Activated CD4-positive, alpha-beta T cell treated with anti-CD3 and anti-CD28 coated beads, Interleukin-2, amount 50 U/mL, for 1 hour (primary cell): ENCODE measurements at regions not wholly inside any gene's neighbourhood (a gene's known extent, or its start where the extent isn't known, plus 50 kb on each side); places are given as distances from the start of the nearest gene placed in this dataset.

Experiments
- DNase-seq: peaks from one replicate; pipeline ENCODE4 v3.0.0-alpha.2; 2020

DNA sequence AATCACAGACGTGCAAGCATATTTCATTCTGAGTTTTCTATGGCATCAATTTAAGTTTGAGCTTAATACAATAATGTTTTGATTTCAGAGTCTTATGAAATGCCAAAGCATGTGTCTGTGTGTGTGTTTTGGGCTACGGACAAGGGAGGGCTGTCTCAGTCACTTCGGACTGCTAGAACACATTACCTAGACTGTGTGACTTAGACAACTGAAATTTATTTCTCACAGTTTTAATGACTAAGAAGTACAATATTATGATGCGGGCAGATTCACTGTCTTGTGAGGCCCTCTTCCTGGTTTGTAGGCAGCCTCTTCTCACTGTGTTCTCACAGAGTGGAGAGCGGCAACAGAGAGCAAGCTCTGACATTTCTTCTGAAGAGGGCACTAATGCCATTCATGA lies 1202.0 kb downstream of the EFNB2 start:
- DNase-seq, result no peak

- no peak for DNase-seq
Measured at GRCh38 chr13:105329359-105329758, 1206.1 kb downstream of the EFNB2 start.

- no peak for DNase-seq
Measured at GRCh38 chr13:105328212-105328611, 1207.2 kb downstream of the EFNB2 start.

DNA sequence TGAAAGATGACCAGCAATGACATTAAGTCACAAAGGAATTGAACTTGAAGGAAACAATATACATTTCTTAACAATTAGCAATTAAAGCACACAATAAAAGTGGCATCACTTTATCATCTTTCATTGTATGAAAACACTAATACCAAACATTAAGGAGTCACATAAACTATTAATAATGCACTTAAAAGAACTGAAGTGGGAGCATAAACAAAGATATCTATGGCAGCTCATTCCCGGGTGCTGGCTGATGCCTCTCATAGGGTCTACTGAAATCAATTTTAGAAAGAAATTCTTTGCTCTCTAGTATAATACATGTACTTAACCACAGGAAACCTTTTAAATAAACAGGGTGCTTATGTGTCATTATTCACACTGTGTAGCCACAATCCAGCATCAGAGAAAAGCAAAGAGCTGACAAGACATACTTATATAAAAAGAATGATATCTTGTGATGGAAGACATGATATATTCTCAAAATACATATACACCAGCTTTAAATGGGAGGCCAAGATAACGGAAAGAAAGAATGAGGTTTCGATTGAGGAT lies 1207.8 kb downstream of the EFNB2 start:
- no peak for DNase-seq

GRCh38 chr13:105319875-105320274 lies 1215.6 kb downstream of the EFNB2 start:
- no peak for DNase-seq

- DNase-seq, result no peak
Measured at GRCh38 chr13:105316731-105317130, 1218.7 kb downstream of the EFNB2 start.

DNA sequence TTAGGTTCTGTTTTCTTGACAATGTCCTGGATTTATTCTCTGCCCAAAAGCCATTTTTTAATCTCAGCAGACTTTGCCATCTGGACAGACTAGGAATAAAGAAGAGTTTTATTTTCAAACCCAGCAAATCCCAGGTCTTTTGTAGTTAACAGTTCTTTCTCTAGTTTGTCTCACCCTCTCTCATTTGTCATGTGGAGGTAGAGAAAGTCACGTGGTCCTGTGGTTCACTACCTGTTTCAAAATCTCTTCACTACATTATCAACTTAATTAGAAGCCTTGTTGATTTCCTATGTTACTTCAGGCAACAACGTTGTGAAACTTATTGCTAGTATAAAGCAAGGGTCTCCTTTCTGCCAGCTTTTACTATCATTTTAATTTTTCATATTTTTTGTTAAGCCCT lies 1222.6 kb downstream of the EFNB2 start:
- DNase-seq, result no peak

DNA sequence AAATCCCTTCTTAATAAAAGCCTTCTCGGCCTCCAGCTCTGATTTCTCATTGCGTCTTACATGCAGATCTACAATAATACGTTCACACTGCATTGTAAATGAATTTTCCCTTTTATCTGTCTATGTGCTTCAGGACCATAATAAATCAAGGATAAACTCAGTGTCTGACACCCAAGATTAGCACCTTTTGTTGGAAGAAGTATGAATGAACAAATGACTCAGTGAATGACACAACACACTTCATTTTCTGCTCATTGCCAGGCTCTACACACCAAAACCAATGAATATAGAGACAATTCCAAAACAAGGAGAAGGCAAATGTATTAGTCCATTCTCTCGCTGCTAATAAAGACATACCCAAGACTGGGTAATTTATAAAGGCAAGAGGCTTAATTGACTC lies 1224.4 kb downstream of the EFNB2 start:
- no peak for DNase-seq

- DNase-seq, result no peak
Measured at GRCh38 chr13:105307776-105308175, 1227.7 kb downstream of the EFNB2 start.

DNA sequence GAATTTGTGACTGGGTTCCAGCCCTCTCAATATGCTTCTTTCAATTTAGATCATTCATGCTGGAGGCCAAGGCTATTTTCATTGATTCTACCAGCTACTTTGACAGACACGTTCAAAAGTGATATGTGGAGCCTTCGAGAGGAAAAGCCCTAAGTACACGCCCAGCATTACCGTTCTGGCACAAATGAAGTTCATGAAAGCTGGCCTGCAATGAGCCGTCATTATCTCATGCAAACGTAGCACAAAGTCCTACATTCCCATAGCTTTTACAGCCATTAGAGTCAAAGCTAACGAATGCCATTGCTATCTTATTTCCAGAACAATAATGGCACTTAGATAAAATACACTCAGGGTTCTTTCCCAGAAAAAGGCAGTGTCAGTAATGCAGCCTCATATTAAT lies 1237.6 kb downstream of the EFNB2 start:
- no peak for DNase-seq

DNA sequence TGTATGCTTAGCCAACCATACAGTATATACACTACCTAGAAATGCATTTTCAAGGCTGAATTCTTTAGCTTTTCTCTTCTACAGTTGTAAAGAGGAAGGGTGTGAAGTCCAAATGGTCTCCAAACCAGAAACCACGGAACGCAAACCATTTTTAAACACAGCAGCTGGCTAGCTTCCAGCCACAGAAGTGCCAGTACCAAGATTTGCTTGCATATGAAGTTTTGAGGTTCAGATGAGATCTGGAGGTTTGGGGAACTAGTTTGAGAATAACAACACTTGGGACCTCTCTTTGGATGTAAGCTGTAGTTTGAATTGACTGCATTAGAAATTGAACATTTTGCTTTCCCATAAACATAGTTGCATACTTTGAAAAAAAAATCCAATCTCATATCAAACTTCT lies 1243.5 kb downstream of the EFNB2 start:
- DNase-seq, result no peak

DNA sequence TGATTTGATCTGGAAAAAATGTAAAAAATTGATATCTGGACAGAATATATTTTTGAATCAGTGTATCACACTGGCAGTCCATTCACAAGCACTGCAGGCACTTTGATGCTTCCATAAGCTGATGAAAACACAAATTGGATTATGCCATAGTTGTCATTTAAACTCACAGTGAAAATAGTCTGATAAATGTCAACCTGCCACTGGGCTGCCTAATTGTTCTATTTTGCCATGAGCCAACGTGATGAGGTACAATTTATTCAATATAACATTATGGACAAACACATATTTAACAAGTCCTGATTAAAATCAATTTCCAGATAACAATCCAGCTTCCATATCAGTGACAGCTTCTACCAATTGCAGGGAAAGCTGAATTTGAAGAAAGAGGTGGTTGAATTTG lies 1244.9 kb downstream of the EFNB2 start:
- DNase-seq, result no peak

GRCh38 chr13:105285526-105285925 lies 1249.9 kb downstream of the EFNB2 start:
- no peak for DNase-seq

DNA sequence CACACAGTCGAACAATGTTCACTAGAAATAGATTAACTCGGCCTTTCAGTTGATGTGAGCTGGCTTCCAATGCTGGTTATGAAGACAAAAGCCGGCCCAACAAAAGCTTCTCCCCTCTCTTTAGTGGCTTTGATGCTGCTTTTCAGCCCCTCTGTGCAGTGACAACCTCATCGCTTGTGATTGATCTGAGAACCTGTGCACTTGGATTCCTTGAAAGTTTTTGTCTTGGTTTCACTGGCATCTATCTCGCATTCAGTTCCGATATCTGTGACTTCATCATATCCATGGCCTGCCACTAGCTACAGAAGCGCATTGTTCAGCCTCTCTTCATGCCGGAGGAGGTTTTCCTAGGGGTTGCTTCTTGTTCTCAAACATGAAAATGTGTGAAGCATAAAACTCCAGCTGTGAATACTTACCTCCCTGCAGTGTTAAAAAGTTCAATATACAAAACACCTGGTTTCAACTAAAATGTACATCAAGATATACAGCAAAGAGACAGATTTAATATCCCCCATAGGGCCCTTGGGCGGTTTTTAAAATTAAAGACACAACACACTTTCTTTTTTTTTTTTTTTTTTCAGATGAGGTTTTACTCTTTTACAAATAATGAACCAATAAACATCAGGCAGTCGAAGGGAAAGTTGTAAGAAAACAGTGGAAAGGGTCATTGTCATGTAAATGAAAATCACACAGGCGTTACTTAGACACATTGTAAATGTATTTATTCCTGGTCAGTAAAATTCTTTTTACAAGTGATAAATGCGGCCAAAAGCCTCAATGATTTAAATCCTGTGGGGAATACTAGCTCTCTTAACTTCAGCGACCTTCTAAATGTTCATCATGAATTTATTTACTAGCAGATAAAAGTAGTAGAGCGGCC lies 1252.8 kb downstream of the EFNB2 start:
- DNase-seq, result no peak

DNA sequence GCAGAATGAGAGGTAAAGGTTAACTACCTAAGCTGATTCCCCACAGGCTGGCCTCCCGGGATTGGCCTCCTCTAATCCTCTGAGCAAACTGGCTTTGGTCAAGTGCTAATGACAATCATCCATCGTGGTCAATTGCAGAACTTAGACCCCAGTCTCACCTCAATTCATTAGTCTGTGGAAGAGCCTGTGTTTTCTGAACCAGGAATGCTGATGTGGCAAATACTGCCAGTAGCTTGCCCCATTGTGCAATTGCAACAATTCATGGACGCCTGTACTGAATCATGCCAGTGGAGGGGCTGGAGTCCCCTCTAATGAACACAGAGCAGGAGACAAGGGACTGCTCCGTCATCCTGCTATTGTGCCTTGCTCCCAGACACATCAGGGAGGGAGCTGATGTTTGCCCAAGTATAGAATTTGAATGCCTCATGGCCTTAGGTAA lies 1256.5 kb downstream of the EFNB2 start:
- DNase-seq, result no peak

GRCh38 chr13:105276571-105276970 lies 1258.9 kb downstream of the EFNB2 start:
- no peak for DNase-seq

DNA sequence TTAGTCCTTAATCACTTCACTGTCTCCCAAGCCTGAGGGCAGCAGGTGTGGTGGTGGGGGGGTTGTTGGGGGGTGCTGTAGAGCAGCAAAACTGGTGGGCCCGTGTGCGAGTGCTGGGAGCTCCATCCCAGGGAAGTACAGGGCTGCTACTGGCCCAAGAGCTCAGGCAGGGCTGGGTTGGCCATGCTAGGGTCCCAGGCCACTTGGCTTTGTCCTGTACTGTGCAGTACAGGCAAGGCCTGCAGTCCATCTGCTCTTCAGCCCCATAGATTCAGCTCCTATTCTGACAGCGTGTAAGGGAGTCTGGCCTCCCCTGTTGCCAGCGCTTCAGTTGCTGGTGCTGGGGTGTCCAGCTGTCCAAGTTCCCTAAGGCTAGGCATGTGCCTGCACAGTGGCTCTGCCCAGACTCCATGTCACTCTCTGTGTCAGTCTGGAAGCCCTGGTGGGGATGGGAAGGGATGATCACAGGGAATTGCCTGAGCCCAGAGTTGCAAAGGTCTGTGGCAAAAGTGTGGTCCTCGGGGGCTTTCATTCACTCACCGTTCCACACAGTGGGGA lies 1261.7 kb downstream of the EFNB2 start:
- DNase-seq, result no peak

DNA sequence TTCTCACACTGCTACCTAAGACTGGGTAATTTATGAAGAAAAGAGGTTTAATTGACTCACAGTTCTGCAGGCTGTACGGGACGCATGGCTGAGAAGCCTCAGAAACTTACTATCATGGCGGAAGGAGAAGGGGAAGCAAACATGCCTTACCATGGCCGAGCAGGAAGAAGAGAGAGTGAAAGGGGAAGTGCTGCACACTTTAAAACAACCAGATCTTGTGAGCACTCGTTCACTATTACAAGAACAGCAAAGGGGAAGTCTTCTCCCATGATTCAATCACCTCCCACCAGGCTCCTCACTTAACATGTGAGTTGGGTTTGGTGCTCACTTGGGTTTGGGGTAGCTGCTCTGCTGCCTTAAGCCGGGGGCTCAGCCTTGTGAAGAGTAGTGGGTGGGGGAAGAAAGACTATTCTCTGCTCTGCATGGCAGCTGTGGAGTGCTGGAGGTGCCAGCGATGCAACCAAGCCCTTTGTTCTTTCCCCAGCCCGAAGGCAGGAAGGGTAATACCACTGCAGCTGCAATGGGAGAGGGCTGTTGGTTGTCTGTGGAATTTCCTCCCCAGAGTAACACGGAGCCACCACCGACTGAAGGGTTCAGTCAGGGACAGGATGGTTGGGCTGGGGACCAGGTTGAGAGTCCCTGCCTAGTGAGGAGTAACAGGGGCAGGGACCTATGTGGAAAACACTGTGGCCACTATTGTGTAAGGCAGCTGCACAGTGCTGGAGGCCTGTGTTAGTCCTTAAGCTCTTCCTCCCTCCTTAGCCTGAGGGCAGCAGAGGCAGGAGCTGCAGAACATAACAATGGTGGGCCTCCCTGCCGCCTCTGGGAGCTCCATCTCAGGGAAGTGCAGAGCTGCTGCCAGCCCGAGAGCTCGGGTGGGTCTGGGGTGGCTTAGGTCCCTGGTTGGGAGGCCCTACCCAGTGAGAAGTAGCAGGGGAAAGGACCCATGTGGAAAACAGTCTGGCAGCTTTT lies 1262.5 kb downstream of the EFNB2 start:
- no peak for DNase-seq

- no peak for DNase-seq
Measured at GRCh38 chr13:105266615-105267014, 1268.8 kb downstream of the EFNB2 start.

DNA sequence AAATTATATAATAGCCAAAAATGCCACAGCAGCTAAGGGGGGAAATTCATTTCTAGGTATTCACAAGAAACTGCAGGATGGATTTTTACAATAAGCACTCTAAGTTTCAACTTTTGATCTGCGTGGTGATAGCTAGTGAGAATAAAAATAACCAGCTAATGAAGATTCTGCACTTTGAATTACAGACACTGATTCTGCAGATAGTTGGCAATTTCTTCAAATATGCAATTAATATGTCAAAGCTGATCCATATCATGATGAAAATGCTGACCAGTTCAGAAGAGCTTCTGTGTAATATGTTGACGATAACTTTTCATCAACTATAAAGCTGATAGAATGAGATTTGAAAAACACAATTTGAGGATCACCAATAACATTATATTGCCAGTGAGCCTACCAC lies 1272.9 kb downstream of the EFNB2 start:
- no peak for DNase-seq

GRCh38 chr13:105259426-105259825 lies 1276.0 kb downstream of the EFNB2 start:
- DNase-seq, result no peak

DNA sequence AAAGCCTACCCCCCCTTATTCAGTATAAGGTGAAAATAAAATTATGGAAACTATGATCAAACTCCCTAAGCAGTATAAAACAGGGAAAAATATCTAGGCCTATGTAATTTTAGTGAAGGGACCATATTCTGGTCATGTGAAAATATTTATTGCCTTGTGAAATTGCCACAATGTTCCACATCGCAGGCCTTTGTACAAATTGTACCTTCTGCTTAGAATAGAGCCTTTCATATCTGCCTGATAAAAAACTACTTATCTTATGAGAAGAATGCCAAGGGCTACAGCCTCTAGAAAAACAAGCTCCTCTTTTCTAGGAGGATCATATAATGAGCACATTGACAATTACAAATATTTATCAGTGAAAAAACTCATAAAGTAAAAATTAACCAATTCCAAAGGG lies 1280.0 kb downstream of the EFNB2 start:
- DNase-seq, result no peak

DNA sequence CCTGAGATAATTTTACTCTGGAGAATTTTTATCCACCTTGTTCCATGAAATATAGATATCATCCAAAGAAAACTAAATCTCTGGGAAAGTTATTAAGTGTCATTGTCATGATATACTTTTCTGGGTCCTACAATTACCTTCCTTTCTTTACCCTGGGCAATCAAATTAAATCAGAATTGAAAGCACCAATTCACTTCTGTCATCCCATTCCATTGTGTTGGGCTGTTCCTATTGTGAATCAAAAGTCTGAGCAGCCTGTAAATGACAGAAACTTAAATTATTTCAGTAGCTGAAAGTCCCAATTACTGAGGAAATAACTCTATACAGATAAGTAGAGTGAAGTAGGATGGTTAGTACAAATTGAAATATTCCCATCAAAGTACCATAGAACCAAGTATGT lies 1284.2 kb downstream of the EFNB2 start:
- no peak for DNase-seq
